ENCODE measurements at regions not wholly inside any gene's neighbourhood (a gene's known extent, or its start where the extent isn't known, plus 50 kb on each side); places are given as distances from the start of the nearest gene placed in this dataset.
"Not testable (repeated sequence)": the region's sequence is repeated elsewhere in the genome, so short reads cannot be mapped to it uniquely, and the experiment has no call there.

DNA sequence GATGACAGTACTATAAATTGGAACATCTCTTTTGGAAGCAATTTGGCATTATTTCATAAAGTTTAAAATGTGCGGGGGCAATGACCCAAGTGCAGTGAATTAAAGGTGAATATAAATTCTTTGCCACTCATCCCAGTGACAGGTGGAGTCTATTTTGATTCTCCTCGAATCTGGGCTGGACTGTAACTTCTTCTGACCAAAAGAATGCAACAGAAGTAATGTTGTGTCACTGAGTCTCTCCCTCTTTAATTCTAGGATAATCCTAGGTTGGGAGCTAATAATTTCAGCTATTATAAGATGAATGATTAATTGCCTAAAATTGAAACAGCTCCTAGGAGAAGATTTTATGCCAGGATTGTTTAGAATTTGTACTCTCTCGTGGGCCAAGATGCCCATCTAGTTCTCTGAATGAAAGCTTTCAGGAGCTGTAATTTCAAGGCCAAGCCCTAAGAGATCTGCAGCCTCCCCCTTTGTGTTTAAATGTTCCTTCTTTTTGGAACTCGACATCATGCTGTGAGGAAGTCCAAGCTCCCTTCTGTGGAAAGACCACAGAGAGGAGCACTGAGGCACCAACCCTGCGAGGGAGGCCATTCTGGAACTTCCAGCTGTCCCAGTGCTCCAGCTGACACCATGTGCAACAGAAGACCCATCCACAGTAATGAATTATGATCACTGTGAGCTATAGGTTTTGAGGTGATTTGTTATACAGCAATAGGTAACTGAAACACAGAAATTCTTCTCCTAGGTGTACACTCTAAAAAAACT lies 208.1 kb downstream of the COPRS start:
- Mint-ChIP-seq H3K27me3 (peaks cover 36% of the 10 kb centered on the region), H3K4me1 (peaks cover 7% of the 10 kb centered on the region), H3K36me3 (no peaks in the 10 kb centered on the region), H3K4me3 (no peak overlapping the region), H3K27ac (no peak overlapping the region), H3K9me3 (no peaks in the 10 kb centered on the region)
- ATAC-seq, result no peak

- H3K9me3 Mint-ChIP-seq, result peaks cover 8% of the 10 kb centered on the region
- peaks cover 7% of the 10 kb centered on the region for H3K4me1 Mint-ChIP-seq
- no peak overlapping the region for H3K4me3 Mint-ChIP-seq
- H3K27ac Mint-ChIP-seq, result no peak overlapping the region
- peaks cover 24% of the 10 kb centered on the region for H3K27me3 Mint-ChIP-seq
- ATAC-seq, result no peak
- no peaks in the 10 kb centered on the region for H3K36me3 Mint-ChIP-seq
Observed at GRCh38 chr17:31649302-31649701, 209.7 kb downstream of the COPRS start.

GRCh38 chr17:31647661-31648060 lies 211.4 kb downstream of the COPRS start:
- no peak for ATAC-seq
- Mint-ChIP-seq H3K36me3 (no peaks in the 10 kb centered on the region), H3K27me3 (peaks cover 23% of the 10 kb centered on the region), H3K27ac (no peak overlapping the region), H3K4me1 (peaks cover 7% of the 10 kb centered on the region), H3K4me3 (no peak overlapping the region), H3K9me3 (peaks cover 8% of the 10 kb centered on the region)

- Mint-ChIP-seq H3K9me3 (peaks cover 8% of the 10 kb centered on the region), H3K4me3 (no peak overlapping the region), H3K36me3 (no peaks in the 10 kb centered on the region), H3K27me3 (peaks cover 20% of the 10 kb centered on the region), H3K27ac (no peak overlapping the region), H3K4me1 (peaks cover 7% of the 10 kb centered on the region)
- ATAC-seq, result no peak
Observed at GRCh38 chr17:31646642-31647041, 212.4 kb downstream of the COPRS start.

DNA sequence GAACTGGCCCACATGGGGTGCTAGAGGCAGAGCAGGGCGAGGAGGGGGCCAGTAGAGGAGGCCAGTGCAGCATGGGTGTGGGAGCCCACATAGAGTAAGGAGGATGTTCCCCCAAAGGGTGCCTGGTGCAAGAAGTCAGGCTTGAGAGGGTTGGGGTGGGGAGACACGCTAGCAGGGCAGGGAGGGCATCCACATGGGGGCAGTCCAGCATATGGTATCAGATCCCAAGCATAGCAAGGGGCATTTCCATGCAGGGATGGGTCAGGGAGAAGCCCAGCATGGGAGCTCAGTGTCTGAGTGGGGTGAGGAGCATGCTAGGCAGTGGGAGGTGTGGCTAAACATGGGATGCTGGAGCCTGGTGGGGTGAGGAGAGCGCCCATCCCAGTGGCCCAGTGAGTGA lies 213.7 kb downstream of the COPRS start:
- peaks cover 7% of the 10 kb centered on the region for H3K4me1 Mint-ChIP-seq

DNA sequence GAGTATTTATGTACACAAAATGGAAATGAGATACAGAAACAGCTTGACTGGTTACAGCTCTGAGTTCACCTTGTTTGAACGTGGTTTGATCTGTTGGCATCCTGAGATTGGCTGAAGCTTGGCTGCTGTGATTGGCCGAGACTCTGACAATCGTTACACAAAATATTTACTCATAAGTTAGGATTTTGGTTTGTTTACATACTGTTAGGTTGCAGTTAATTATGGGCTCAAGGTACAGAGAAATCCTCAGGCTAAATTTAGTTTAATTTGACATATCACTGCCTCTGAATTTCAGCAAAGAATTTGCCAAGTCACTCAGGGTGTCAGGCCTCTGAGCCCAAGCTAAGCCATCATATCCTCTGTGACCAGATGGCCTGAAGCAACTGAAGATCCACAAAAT lies 227.3 kb downstream of the COPRS start:
- ATAC-seq, result no peak

More for the DNA sequence above, 213.7 kb downstream of the COPRS start:
- peak; percentile 24 for ATAC-seq
- Mint-ChIP-seq H3K27me3 (peaks cover 19% of the 10 kb centered on the region), H3K9me3 (peaks cover 8% of the 10 kb centered on the region), H3K36me3 (no peaks in the 10 kb centered on the region), H3K27ac (no peak overlapping the region), H3K4me3 (no peak overlapping the region)

GRCh38 chr17:31630866-31631265 lies 228.2 kb downstream of the COPRS start:
- H3K4me3 Mint-ChIP-seq, H3K36me3 Mint-ChIP-seq, H3K27ac Mint-ChIP-seq, H3K4me1 Mint-ChIP-seq, ATAC-seq: not testable (repeated sequence)
- peaks cover 14% of the 10 kb centered on the region for H3K9me3 Mint-ChIP-seq
- peaks cover 70% of the 10 kb centered on the region for H3K27me3 Mint-ChIP-seq

More for the DNA sequence above, 227.3 kb downstream of the COPRS start:
- H3K9me3 Mint-ChIP-seq, result peaks cover 10% of the 10 kb centered on the region
- H3K4me1 Mint-ChIP-seq, result no peaks in the 10 kb centered on the region
- H3K4me3 Mint-ChIP-seq, result no peak overlapping the region
- peaks cover 63% of the 10 kb centered on the region for H3K27me3 Mint-ChIP-seq
- H3K36me3 Mint-ChIP-seq, result no peaks in the 10 kb centered on the region
- H3K27ac Mint-ChIP-seq, result no peak overlapping the region

- Mint-ChIP-seq H3K4me3 (no peak overlapping the region), H3K27ac (no peak overlapping the region), H3K36me3 (no peaks in the 10 kb centered on the region), H3K9me3 (peaks cover 14% of the 10 kb centered on the region), H3K4me1 (no peaks in the 10 kb centered on the region), H3K27me3 (peaks cover 70% of the 10 kb centered on the region)
- no peak for ATAC-seq
Observed at GRCh38 chr17:31629696-31630470, 229.2 kb downstream of the COPRS start.

DNA sequence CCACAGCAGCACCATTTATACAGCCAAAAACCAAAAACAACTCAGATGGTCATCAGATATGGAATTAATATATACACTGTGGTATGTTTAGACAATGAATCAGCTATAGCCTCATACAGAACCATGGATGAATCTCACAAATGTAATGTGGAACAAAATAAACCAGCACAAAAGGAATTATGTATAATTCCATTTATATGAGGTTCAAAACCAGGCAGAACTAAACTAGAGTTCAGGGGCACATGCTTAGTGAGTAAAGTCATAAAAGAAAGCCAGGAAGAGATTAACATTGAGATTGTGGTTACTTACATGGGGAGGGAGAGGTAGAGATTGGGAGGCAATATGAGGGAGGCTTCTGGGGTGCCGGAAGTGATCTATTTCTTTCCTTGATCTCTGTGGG lies 231.1 kb downstream of the COPRS start:
- H3K27ac Mint-ChIP-seq, result no peak overlapping the region
- ATAC-seq, result no peak
- H3K36me3 Mint-ChIP-seq, result peaks cover 6% of the 10 kb centered on the region
- H3K4me1 Mint-ChIP-seq, result no peaks in the 10 kb centered on the region
- H3K4me3 Mint-ChIP-seq, result no peak overlapping the region
- H3K27me3 Mint-ChIP-seq, result peaks cover 73% of the 10 kb centered on the region
- H3K9me3 Mint-ChIP-seq, result peaks cover 10% of the 10 kb centered on the region

DNA sequence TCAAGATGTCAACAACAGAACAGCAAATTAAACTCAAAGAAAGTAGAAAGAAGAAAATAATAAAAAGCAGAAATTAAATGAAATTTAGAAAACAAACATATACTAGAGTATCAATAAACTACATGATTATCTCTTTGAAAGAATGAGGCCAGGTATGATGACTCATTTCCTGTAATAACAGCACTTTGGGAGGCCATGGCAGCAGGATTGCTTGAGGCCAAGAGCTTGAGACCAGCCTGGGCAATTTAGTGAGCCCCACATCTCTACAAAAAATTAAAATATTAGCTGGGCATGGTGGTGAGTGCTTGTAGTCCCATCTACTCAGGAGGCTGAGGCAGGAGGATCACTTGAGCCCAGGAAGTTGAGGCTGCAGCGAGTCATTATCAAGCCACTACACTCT lies 232.5 kb downstream of the RAB11FIP4 start:
- Mint-ChIP-seq H3K4me3 (no peak overlapping the region), H3K27me3 (peaks cover 40% of the 10 kb centered on the region), H3K27ac (no peak overlapping the region), H3K4me1 (no peaks in the 10 kb centered on the region), H3K9me3 (peaks cover 11% of the 10 kb centered on the region), H3K36me3 (peaks cover 6% of the 10 kb centered on the region)
- ATAC-seq, result no peak

DNA sequence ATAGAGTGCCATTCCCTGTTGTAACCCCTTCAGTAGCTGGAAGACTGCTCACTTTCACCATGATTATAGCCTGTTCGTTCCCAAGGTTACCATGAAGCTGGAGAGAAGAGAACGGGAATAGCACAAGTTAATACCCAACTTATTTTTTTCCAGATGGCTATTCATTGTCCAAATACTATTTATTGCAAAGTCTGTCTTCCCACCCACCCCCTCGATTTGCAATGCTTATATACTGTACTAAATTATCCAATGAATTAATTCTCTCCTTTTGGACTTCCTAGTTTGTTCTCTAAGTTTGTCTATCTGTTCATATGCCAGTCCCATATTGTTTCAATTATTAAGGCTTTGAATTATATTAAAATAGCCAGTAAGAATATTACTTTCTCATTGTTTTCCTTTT lies 231.0 kb downstream of the RAB11FIP4 start:
- no peak overlapping the region for H3K4me3 Mint-ChIP-seq
- peaks cover 26% of the 10 kb centered on the region for H3K27me3 Mint-ChIP-seq
- H3K9me3 Mint-ChIP-seq, result peaks cover 11% of the 10 kb centered on the region
- ATAC-seq, result no peak
- peaks cover 6% of the 10 kb centered on the region for H3K36me3 Mint-ChIP-seq
- H3K4me1 Mint-ChIP-seq, result no peaks in the 10 kb centered on the region
- no peak overlapping the region for H3K27ac Mint-ChIP-seq

DNA sequence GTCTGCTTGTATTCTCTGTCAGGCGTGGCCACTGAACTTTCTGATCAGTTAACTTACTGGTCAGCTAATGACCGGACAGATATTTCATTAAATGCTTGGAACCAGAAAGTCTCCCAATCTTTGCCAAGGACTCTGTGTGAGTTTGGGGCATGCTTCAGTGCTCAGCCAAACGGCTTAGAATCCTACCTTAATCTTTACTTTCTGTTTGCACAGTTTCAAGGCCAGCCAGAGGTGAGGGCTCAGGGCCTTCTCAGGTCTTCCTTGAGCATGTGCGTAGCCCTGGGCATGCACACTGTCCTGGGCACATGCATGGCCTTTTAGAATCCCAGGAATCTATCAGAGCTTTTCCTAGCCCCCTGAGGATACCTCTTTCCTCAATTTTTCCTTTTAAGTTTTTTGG lies 230.1 kb downstream of the RAB11FIP4 start:
- H3K4me3 Mint-ChIP-seq, result no peak overlapping the region
- H3K36me3 Mint-ChIP-seq, result peaks cover 6% of the 10 kb centered on the region
- peaks cover 20% of the 10 kb centered on the region for H3K27me3 Mint-ChIP-seq
- no peaks in the 10 kb centered on the region for H3K4me1 Mint-ChIP-seq
- H3K27ac Mint-ChIP-seq, result no peak overlapping the region
- H3K9me3 Mint-ChIP-seq, result peaks cover 8% of the 10 kb centered on the region
- no peak for ATAC-seq

- H3K4me1 Mint-ChIP-seq, H3K36me3 Mint-ChIP-seq, H3K27ac Mint-ChIP-seq, ATAC-seq, H3K27me3 Mint-ChIP-seq, H3K9me3 Mint-ChIP-seq, H3K4me3 Mint-ChIP-seq: not testable (repeated sequence)
Observed at GRCh38 chr17:31611053-31611452, 219.6 kb downstream of the RAB11FIP4 start.

DNA sequence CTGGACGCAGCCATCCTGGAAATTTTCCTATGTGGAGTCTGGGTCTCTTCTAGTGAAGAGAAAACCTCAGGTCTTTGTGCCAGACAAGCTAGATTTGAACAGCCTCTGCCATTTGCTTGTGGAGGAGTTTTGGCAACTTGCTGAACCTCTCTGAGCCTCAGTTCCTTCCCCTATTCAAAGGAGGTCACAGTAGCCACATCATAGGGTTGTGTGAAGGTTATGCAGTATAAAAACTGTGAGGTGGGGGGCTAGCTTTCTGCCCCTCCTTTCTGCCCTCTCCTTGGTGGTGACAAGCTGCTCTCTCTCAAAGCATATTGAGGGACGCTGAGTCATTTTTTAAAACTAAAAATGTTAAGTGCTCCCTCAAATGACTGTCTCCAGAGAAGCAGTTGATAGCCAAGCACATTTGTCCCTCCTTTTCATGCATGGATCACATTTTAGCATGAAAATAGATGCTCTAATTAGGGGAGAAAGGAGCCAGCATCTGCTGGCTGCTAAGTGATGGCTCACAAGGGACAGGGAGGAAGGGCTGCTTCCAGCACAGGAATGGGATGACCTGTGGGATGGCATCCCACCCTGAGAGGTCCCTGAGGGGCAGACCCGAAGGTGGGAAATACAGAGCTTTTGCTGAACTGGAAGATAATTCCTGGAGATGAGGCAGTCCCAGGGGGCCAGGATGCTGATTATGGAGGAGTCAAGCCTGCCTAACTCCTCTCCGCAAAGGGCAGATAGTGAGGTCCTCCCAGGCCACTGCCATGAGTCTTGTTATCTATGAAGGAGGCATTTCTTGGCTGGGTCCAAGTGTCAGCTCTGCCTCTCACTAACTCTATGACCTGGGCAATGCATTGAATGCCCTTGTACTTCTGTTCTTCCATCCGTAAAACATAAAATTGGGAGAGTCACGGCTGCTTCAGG lies 218.8 kb downstream of the RAB11FIP4 start:
- Mint-ChIP-seq H3K9me3 (no peaks in the 10 kb centered on the region), H3K36me3 (no peaks in the 10 kb centered on the region), H3K27ac (no peak overlapping the region), H3K27me3 (peaks cover 7% of the 10 kb centered on the region), H3K4me1 (no peaks in the 10 kb centered on the region), H3K4me3 (no peak overlapping the region)
- ATAC-seq, result no peak

- Mint-ChIP-seq H3K27ac (no peak overlapping the region), H3K9me3 (no peaks in the 10 kb centered on the region), H3K27me3 (peaks cover 7% of the 10 kb centered on the region), H3K4me1 (no peaks in the 10 kb centered on the region), H3K36me3 (no peaks in the 10 kb centered on the region), H3K4me3 (no peak overlapping the region)
- no peak for ATAC-seq
Observed at GRCh38 chr17:31609331-31609730, 217.9 kb downstream of the RAB11FIP4 start.

Measured in stimulated activated memory B cell treated with anti-CD40 and anti-IgM and Interleukin-4, amounts not matched to agents 10 μg/mL and 1 μg/mL and 100 μg/mL, for 72 hours (primary cell).